ENCODE measurements at regions not wholly inside any gene's neighbourhood (a gene's known extent, or its start where the extent isn't known, plus 50 kb on each side); places are given as distances from the start of the nearest gene placed in this dataset.
A peak's percentile ranks its signal among the peaks of the same experiment; 100 is the strongest.

GRCh38 chr12:78407722-78408121 lies 456.9 kb upstream of the SYT1 start:
- DNase-seq = no peak

DNA sequence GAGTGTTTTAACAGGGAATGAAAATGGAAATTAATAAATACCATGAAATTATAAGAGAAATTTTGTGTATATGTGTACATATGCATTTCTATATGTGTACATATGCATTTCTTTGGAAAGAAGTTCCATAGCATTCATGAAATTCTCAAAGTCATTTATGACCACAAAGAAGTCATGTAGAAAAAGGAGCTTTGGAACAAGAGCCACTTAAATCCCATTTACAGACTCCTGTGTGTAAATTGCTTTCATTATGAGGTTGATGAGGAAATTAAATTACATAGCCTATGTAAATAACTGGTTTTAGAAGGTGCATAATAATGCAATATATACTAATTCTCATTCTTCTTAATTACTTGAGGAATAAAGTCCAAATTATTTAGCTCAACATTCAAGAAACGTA lies 450.5 kb upstream of the SYT1 start:
- no peak for DNase-seq

DNA sequence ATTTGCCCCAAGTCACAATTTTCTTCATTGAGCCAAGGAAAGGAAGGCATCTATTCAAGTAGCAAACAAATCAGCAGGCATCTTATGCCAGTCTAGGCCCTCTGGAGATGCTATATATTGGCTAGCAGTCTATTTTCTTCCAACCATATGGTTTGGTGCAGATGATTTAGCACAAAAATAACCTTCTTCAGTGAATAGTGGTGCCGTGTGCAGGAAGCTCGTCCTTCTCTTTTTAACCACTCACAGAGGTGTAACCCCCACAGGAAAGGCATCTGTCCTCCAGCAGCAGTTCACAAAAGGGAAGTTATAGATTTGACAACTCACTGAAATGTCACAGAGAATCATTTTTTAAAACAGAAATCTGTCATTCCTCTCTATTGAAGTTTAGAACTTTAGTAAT lies 445.7 kb upstream of the SYT1 start:
- no peak for DNase-seq

- no peak for DNase-seq
Measured at GRCh38 chr12:78419513-78419912, 445.1 kb upstream of the SYT1 start.

DNA sequence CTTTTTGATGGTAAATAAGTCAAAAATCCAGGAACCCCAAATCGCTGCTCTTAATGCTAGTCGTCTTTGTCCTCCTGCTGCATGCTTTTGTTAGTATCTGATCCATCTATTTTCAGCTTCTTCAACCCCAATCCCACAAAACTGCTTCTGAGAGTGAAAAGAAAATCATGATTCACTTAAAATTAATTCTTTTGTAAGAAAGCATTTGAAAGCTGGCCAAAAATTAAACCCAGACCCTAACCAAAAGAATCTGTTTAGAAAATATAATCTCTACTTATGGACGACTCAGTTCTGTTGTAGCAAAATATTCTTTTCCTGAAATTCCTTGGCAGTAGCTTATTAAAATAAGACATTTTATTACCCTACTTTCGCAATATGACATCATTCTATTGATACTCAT lies 443.6 kb upstream of the SYT1 start:
- DNase-seq = no peak

DNA sequence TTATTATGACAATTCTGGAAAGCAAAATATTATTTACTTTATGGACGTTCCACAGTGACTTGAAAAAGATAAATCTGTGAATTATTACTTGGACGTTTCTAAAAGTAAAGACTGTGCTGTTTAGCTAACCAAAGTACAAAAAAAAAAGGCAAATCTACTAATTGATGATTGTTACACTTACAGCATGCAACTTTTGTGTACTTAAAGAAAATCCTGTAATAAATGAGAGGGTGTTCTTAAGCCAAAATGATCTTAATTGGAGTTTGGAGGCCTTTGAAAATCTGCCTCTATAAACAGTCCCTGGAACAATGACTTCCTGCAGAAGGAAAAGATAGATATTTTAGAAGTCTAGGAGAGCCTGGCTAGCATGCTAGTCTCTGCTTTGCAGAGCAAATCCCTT lies 434.0 kb upstream of the SYT1 start:
- no peak for DNase-seq

DNA sequence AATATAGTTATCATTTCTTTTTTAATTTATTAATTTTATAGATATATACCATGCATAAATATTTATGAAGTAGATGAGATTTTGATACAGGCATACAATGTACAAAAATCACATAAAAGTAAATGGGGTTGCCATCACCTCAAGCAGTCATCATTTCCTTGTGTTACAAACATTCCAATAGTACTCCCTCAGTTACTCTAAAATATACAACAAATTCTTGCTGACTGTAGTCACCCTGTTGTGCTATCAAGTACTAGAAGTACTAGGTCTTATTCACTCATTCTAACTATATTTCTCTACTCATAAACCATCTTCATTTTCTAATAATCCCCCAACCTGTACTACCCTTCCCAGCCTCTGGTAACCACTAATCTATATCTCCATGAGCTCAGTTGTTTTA lies 432.6 kb upstream of the SYT1 start:
- DNase-seq = peak; percentile 70

GRCh38 chr12:78439666-78440065 lies 424.9 kb upstream of the SYT1 start:
- no peak for DNase-seq

GRCh38 chr12:78441737-78442453 lies 422.7 kb upstream of the SYT1 start:
- DNase-seq = peak; percentile 30

GRCh38 chr12:78442454-78442801 lies 422.1 kb upstream of the SYT1 start:
- peak; percentile 44 for DNase-seq

DNA sequence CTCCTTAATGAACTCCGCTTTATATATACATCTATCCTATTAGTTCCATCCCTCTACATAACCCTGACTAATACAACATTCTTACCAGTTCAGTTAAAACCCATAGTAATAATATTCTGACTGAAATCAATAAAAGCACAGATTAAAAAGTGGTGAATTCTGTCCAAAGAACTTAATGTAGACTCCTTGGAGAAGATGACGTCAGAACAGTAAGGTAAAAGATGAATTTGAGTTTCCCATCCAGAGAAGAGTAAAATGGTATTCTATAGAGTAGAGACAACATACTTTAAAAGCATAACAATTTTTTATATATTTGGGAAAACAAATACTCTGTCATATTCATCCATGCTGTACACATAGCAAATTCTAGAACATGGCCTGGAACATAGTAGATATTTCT lies 418.0 kb upstream of the SYT1 start:
- DNase-seq = no peak

DNA sequence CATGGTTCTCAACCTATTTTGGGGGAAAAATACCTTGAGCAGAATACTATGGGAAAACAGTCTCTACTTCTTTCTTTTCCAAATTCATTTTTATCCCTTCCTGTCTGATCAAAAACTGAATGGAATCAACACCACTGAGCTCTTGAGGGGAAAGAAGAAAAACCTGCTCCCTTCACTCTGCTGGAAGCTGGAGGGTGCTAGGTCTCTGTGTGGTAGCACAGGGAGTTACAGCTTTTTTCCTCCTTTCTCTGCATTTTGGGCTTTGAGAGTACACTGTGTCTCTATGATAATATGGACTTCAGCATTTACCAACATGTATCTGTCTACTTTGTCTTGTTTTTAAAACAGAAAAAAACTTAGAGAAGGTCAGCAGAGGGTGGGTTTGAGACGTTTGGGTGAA lies 417.2 kb upstream of the SYT1 start:
- no peak for DNase-seq

DNA sequence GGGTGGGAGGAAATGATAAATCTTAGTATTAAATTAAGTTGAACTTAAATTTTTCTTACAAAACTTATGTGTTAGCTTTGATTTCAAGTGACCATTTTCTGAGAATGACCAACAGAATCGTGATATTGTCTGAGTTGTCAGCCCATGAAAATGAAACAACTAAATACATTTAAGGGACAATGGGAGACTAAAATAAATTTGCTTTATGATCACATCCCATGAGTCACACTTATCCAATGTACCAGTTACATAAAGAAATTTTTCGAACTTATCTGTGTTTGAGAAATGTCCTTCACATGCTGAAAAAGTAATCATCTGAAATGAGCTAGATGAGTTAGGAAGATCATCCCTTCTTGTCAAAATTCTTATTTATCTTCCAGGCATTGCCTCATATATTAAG lies 415.9 kb upstream of the SYT1 start:
- no peak for DNase-seq

GRCh38 chr12:78455991-78456390 lies 408.6 kb upstream of the SYT1 start:
- no peak for DNase-seq

- DNase-seq = peak; percentile 39
Measured at GRCh38 chr12:78457938-78458337, 406.6 kb upstream of the SYT1 start.

DNA sequence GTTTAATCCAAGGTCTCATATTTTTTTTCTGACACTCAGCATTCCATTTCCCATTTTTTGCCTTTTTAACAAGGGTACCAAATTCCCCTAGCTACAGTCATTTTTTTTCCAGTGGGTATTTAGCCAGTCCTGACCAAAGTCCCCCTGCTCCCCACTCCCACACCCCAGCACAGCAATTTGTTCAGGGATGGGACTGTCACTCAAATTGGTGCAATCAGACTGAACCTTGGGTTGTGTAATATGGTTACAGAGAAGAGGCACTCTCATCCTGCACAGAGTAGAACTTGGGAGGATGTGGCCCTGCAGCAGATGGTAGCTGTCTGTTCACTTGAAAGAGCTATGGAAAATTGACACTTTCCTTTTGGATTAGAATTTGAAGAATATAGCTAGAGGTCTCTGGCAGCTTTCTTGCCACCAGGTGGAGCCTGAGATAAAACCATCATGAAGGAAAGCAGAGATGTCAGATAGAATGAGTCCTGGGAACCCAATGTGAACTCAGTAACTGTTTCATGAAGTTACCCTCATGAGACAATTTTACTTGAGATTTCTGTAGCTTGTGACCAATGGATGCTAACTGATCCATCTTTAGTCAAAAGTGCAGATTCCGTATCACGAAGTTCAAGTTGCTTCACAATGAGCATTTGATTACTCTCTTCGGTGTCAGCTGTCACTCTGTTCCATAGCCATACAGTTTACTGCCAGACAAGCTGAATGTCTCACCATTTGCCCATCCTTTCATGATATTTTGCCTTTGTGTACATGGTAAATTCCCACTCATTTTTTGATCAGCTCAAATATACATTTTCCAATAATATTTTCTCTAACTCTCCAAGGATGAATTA lies 394.0 kb upstream of the SYT1 start:
- peak; percentile 36 for DNase-seq

DNA sequence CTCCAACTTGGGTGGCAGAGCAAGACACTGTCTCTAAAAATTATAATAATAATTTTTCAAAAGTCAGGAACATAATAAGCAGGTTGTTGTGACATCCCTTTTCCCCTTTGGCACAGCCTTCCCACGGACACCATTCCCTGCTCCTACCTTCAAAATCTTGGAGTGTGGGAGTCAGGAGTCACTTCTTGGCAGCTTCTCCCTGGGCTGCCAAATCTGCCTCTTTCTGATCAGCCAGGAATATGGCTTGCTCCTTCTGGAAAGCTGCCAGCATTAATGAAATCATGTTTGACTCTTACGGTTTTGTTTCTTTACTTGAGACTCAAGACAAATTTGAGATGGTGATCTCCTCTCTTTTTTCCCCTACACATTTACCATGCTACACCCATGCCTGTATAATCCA lies 391.4 kb upstream of the SYT1 start:
- DNase-seq = peak; percentile 67

DNA sequence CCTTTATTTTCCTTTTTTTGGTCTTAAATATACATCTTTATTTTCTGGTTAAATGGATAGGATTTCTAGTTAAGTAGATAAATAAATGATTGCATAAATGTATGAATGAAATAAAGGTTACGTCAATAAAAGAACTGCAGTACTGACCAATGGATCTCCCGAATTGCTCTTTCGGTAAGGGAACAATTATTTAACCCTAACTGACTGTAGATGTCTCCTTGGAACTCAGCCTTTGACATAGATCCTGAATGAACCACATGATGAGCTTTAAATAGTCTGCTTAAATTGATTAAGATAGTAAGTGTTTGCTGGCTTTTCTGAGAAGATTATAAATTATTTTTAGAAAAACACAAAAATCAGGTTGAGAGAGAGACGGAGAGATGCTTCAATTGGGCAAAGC lies 391.0 kb upstream of the SYT1 start:
- DNase-seq = no peak

- no peak for DNase-seq
Measured at GRCh38 chr12:78483767-78484315, 380.7 kb upstream of the SYT1 start.

DNA sequence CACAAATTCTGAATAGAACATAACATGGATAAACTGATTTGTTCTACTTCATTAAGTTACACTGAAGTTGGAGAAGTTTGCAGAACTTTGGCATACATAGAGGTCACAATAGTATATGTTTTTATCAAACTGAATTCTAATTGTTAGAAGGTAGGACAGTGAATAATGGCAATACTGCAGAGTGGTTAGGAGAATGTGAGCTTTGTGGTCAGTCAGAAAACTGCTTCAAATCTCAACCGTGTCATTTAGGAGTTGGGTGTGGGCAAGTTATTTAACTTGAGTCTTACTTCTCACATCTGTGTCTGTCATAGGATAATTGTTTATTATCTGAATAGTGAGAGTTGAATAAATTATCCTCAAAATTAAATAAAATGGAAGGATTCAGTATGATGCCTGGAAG lies 374.6 kb upstream of the SYT1 start:
- DNase-seq = no peak

DNA sequence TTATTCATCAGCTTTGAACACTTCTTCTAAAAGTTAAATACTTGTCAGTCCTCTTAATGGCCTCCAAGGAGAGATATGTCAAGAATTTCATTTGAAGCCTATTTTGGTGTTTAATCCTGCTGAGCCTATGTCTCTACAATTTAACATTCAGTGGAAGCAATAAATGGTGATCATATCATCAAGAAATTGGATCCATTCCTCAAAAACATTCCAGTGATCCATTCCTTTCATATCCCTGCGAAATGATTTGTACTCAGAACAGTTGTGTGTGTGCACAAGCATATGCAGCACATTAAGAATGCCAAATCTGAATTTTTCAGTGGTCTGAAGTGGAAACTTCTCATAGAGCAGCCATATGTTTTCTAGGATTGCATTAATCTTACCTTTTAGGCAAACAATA lies 373.7 kb upstream of the SYT1 start:
- DNase-seq = no peak

- DNase-seq = no peak
Measured at GRCh38 chr12:78494911-78495310, 369.7 kb upstream of the SYT1 start.

DNA sequence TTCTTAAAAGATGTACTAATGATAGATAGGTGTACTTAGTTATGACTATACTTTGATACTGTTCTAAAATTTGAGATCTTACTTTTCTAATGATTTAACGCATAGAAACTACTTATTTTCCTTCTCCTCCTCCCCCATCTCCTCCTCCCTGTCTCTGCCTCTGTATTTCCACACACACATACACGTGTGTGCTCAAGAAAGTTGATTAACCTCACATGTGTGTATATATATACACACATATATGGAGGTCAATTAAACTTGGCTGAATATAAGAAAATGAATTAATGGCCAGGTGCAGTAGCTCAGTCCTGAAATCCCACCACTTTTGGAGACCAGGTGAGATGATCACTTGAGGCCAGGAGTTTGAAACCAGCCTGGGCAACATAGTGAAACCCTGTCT lies 362.7 kb upstream of the SYT1 start:
- no peak for DNase-seq

- DNase-seq = no peak
Measured at GRCh38 chr12:78519422-78519821, 345.2 kb upstream of the SYT1 start.

All from NCI-H226 (cell line).